Glutamatergic neuron (in vitro differentiated cells): ENCODE measurements at regions not wholly inside any gene's neighbourhood (a gene's known extent, or its start where the extent isn't known, plus 50 kb on each side); places are given as distances from the start of the nearest gene placed in this dataset.
A peak's percentile ranks its signal among the peaks of the same experiment; 100 is the strongest.

ENCODE experiments used
- DNase-seq: peaks from one replicate; pipeline ENCODE4 v3.0.0; 2022
- H3K27ac Mint-ChIP-seq: one replicate; pipeline ENCODE4 v1.8.0; 2020; ENCODE audit warnings: mild to moderate bottlenecking, mixed read lengths, inconsistent platforms; ENCODE audit not compliant: unreplicated experiment
- H3K27me3 Mint-ChIP-seq: one replicate; pipeline ENCODE4 v1.8.0; 2020; ENCODE audit warnings: mild to moderate bottlenecking, moderate library complexity, mixed read lengths, inconsistent platforms; ENCODE audit not compliant: unreplicated experiment
- H3K36me3 Mint-ChIP-seq: one replicate; pipeline ENCODE4 v1.8.0; 2020; ENCODE audit warnings: mild to moderate bottlenecking, mixed read lengths, inconsistent platforms; ENCODE audit not compliant: unreplicated experiment
- H3K4me1 Mint-ChIP-seq: one replicate; pipeline ENCODE4 v1.8.0; 2020; ENCODE audit warnings: mild to moderate bottlenecking, low read depth, mixed read lengths, inconsistent platforms; ENCODE audit not compliant: unreplicated experiment
- H3K4me3 Mint-ChIP-seq: one replicate; pipeline ENCODE4 v1.8.0; 2020; ENCODE audit warnings: mild to moderate bottlenecking, mixed read lengths, inconsistent platforms; ENCODE audit not compliant: unreplicated experiment
- H3K9me3 Mint-ChIP-seq: one replicate; pipeline ENCODE4 v1.8.0; 2020; ENCODE audit warnings: mild to moderate bottlenecking, moderate library complexity, mixed read lengths, inconsistent platforms; ENCODE audit not compliant: unreplicated experiment
- TF ChIP-seq, protein P1 (sequence below): fragments of 200-600 bp; sonication (generic); IDR thresholded peaks from one replicate; pipeline ENCODE4 v1.5.0; 2021; ENCODE audit not compliant: partially characterized antibody, unreplicated experiment

- no peaks in the 10 kb centered on the region for H3K9me3 Mint-ChIP-seq
- TF ChIP-seq, protein P1, sequence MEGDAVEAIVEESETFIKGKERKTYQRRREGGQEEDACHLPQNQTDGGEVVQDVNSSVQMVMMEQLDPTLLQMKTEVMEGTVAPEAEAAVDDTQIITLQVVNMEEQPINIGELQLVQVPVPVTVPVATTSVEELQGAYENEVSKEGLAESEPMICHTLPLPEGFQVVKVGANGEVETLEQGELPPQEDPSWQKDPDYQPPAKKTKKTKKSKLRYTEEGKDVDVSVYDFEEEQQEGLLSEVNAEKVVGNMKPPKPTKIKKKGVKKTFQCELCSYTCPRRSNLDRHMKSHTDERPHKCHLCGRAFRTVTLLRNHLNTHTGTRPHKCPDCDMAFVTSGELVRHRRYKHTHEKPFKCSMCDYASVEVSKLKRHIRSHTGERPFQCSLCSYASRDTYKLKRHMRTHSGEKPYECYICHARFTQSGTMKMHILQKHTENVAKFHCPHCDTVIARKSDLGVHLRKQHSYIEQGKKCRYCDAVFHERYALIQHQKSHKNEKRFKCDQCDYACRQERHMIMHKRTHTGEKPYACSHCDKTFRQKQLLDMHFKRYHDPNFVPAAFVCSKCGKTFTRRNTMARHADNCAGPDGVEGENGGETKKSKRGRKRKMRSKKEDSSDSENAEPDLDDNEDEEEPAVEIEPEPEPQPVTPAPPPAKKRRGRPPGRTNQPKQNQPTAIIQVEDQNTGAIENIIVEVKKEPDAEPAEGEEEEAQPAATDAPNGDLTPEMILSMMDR = no peak
- no peak overlapping the region for H3K4me3 Mint-ChIP-seq
- DNase-seq = peak; percentile 55
- H3K36me3 Mint-ChIP-seq = no peaks in the 10 kb centered on the region
- no peak overlapping the region for H3K27ac Mint-ChIP-seq
- H3K27me3 Mint-ChIP-seq = peaks cover 13% of the 10 kb centered on the region
- H3K4me1 Mint-ChIP-seq = peaks cover 8% of the 10 kb centered on the region
These were observed 57.6 kb downstream of the TMEM174 start for GRCh38 chr5:73230264-73231245.

DNA sequence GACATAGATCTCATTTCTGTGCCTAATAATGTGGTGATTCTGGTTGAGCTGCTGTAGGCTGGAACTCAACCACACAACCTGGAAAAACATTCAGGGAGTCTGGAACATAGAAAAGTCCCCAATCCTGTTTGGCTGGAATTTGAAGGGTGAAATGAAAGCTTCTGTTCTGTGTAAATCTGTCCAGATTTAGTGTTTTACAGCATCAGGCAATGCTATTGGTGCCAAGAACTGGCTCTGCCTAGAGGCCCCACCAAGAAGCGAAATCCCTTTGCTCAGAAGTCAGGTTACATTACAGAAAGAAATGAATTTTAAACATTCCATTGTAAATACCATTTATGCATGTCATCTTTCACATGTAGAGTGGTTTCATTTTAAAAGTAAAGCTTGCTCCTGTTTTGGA, 56.3 kb downstream of the TMEM174 start:
- Mint-ChIP-seq H3K36me3 (no peaks in the 10 kb centered on the region), H3K4me3 (no peak overlapping the region), H3K4me1 (peaks cover 8% of the 10 kb centered on the region), H3K27ac (no peak overlapping the region), H3K9me3 (no peaks in the 10 kb centered on the region), H3K27me3 (peaks cover 13% of the 10 kb centered on the region)
- no peak for DNase-seq
- TF ChIP-seq, protein P1 = no peak

GRCh38 chr5:73228052-73228451, 55.1 kb downstream of the TMEM174 start:
- peaks cover 13% of the 10 kb centered on the region for H3K27me3 Mint-ChIP-seq
- H3K27ac Mint-ChIP-seq = no peak overlapping the region
- TF ChIP-seq, protein P1 = no peak
- no peak for DNase-seq
- H3K4me3 Mint-ChIP-seq = no peak overlapping the region
- H3K36me3 Mint-ChIP-seq = no peaks in the 10 kb centered on the region
- H3K9me3 Mint-ChIP-seq = no peaks in the 10 kb centered on the region
- peaks cover 8% of the 10 kb centered on the region for H3K4me1 Mint-ChIP-seq
